22Rv1 (cell line): ENCODE measurements at regions not wholly inside any gene's neighbourhood (a gene's known extent, or its start where the extent isn't known, plus 50 kb on each side); places are given as distances from the start of the nearest gene placed in this dataset.

ENCODE experiments used
- H3K27ac ChIP-seq: fragments of 450-650 bp; 2 replicates; pipeline ENCODE4 v1.5.1; 2017
- ZFX ChIP-seq: fragments of 450-650 bp; IDR thresholded peaks from 2 replicates; pipeline ENCODE4 v1.6.1; 2017; ENCODE audit warnings: antibody characterized with exemption, borderline replicate concordance
- TF ChIP-seq, protein P1 (sequence below): fragments of 450-650 bp; IDR thresholded peaks from 2 replicates; pipeline ENCODE4 v1.5.1; 2017; ENCODE audit warnings: mild to moderate bottlenecking

DNA sequence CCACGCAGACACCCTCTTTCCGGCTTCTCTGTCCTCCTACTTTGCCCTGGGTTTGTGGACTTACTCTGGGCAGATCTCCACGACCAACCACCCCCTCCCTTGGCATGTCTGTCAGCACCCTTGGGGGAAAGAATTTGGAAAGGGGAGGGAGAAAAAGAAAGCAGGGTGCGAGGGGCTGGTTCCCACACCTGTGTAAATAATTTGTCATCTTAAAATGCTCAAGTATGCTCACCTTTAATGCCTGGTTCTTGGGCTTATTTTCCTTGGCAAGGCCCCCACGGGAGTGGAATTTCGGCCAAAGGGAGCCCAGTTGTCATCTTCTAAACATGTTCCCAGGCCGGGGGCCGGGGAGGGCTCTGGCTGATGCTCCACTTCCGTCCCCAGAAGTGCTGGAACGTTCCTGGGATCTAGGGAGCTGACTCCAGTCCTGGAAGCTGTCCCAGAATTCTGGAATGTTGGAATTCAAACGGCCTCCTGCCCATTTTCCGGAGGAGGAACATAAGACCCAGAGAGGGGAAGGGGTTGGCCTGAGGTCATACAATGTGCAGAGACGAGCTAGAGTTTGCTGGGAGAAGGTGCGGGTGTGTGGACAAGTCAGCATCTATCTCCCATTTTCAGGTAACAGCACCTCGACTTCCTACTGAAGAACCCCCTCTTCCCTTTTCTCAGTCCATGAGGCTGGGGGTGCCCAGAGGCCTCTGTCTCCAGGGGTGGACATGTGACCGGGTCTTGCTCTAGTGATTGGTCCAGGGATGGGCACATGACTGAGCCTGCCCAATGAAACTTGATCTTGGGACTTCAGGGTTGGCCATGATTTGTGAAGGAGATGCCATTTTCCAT, 122.3 kb downstream of the CEBPB start:
- no peak overlapping the region for H3K27ac ChIP-seq

DNA sequence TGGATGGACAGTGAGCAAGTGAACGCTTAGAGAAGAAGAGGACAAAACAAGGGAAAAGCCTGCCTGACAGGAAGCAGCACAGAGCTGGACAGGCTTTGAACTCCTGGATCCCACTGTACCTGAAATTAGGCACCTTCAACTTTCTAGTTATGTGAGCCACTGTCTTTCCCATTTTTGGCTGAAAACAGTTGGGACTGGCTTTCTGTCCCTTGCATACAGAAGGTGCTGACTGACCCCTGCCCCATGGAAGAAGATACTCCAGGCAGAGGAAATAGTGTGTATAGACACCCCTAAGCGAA, 122.8 kb downstream of the CEBPB start:
- TF ChIP-seq ZFX = no peak
- TF ChIP-seq, protein P1, sequence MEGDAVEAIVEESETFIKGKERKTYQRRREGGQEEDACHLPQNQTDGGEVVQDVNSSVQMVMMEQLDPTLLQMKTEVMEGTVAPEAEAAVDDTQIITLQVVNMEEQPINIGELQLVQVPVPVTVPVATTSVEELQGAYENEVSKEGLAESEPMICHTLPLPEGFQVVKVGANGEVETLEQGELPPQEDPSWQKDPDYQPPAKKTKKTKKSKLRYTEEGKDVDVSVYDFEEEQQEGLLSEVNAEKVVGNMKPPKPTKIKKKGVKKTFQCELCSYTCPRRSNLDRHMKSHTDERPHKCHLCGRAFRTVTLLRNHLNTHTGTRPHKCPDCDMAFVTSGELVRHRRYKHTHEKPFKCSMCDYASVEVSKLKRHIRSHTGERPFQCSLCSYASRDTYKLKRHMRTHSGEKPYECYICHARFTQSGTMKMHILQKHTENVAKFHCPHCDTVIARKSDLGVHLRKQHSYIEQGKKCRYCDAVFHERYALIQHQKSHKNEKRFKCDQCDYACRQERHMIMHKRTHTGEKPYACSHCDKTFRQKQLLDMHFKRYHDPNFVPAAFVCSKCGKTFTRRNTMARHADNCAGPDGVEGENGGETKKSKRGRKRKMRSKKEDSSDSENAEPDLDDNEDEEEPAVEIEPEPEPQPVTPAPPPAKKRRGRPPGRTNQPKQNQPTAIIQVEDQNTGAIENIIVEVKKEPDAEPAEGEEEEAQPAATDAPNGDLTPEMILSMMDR = no peak
- H3K27ac ChIP-seq = no peak overlapping the region

More for the DNA sequence above, 122.3 kb downstream of the CEBPB start:
- TF ChIP-seq ZFX = no peak
- TF ChIP-seq, protein P1 = no peak

DNA sequence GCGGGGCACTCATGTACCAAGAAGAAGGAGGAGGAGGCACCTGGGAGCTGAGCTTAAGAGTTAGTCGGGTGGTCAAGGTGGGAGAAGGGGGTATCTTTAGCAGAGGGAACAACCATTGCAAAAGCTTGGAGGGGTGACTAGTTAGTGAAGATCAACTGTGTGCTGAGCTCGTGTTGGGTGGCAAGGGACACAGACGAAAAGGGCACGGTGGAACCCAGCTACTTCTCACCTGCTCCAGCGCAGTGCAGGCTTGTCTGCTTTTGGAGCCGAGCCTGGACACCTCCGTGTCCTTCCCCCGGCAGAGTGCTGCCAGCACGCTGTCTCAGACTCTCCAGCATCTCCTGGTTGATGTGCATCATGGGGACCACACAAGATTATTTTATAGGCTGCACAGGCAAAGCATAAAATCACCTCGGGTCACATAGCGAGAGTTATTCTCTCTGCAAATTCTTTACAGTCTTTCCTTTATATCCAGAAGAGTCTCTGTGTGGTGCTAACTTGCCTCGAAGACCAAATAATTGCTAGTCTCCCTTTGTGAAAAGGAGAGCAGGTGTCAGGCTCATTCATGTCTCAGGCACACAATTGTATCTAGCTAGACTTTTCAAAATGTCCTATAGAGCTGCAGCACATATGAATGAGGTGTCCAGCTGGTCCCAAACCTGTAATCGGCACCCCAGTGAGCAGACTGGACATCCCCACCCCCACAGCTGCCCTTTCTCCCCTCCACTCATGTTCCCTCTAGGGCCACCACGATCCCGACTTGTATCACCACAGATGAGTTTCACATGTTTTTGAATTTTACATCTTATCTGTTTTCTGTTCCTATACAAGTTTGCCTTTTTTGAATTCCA, 123.4 kb downstream of the CEBPB start:
- TF ChIP-seq, protein P1 = no peak
- TF ChIP-seq ZFX = no peak
- no peak overlapping the region for H3K27ac ChIP-seq

DNA sequence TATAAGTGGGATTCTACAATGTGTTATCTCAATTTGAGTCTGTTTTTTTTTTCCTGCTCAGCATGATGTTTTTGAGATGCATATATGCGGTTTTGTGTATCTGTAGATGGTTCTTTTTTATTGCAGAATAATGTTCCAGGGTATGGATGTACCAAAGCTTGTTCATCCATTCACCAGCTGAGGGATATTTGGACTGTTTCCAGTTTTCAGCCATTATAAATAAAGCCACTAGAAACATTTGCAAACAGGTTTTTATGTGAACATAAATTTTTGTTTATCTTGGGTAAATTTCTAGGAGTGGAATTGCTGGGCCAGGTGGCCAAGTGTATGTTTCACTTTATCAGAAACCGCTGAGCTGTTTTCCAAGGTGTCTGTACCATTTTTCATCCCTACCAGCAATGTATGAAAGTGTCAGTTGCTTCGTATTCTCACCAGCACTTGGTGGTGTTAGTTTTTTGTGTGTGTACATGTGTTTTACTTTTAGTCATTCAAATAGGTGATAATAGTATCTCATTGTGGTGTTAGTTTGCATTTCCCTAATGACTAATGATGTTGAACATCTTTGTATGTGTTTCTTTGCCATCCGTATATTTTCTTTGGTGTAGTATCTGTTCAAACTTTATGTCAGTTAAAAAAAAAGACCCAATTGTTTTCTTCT, 124.2 kb downstream of the CEBPB start:
- no peak overlapping the region for H3K27ac ChIP-seq
- TF ChIP-seq ZFX = no peak
- TF ChIP-seq, protein P1 = no peak

DNA sequence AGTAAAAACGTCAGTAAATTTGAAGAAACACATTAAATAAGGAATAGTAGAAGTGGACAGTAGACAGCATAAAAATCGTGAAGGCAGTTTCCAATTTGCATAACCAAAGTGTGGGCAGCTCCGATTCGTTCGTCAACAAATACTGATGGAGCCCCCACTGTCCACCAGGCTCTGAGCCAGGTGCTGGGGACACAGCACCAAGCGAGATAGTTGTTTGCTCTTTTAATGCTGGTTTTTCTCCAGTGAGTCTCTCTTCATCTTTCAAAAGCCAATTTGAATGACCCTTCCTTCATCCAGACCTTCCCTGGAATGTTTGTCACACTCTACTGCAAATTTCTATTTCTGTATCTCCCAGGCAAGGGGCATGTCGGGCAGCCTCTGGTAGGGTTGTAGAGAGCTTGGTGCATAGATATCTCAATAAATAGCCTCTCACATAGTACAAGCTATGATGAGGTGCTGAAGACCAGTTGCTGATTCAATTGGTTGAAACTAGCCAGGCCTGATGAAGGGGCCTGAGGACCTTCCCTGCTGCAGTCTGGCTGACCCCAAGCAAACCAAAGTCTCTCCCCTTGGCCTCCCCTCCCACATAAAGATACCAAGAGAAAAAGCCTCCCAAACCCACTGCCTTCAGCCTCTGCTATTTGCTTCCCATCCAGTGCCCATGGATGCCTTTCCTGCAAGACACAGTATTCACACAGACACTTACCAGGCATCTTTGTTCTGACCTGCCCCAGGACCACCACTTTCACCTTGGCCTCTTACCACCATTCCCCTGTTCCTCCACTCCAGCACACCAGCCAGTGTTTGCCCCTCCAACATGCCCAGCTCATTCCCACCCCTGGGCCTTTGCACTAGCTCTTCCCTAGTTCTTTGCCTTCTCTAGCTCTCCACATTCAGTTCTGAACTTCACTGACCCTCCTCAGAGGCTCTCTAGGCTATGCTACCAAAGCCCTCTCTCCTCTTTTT, 125.2 kb downstream of the CEBPB start:
- H3K27ac ChIP-seq = no peak overlapping the region

DNA sequence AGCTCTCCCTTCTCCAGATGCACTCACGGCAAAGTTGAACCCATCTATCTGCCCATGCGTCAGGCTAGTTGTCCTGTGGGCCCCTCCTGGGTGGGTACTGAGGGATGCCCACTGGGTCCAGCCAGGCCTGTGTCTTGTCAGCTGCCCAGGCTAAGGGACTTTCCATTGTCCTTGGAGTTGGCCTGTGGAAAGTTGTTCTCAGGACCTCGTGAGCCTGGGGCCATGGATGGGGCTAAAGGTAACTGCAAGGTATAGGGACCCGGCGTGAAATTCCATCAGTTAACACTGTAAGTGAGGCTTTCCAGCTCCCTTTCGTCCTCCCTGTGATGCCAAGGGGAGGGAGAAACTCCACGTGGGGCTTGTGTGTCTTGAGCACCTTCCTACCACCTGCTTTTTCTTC, 126.5 kb downstream of the CEBPB start:
- no peak for TF ChIP-seq ZFX
- TF ChIP-seq, protein P1 = no peak
- H3K27ac ChIP-seq = no peak overlapping the region

More for the DNA sequence above, 125.2 kb downstream of the CEBPB start:
- no peak for TF ChIP-seq ZFX
- TF ChIP-seq, protein P1 = no peak
